HG03457 (cell line): ENCODE measurements at regions not wholly inside any gene's neighbourhood (a gene's known extent, or its start where the extent isn't known, plus 50 kb on each side); places are given as distances from the start of the nearest gene placed in this dataset.
"Not testable (repeated sequence)": the region's sequence is repeated elsewhere in the genome, so short reads cannot be mapped to it uniquely, and the experiment has no call there.

Experiments
- ATAC-seq: cut with Tn5 transposase; IDR thresholded peaks from one replicate; pipeline ENCODE4 v1.9.1; 2021; ENCODE audit warnings: moderate number of reproducible peaks; ENCODE audit not compliant: unreplicated experiment

DNA sequence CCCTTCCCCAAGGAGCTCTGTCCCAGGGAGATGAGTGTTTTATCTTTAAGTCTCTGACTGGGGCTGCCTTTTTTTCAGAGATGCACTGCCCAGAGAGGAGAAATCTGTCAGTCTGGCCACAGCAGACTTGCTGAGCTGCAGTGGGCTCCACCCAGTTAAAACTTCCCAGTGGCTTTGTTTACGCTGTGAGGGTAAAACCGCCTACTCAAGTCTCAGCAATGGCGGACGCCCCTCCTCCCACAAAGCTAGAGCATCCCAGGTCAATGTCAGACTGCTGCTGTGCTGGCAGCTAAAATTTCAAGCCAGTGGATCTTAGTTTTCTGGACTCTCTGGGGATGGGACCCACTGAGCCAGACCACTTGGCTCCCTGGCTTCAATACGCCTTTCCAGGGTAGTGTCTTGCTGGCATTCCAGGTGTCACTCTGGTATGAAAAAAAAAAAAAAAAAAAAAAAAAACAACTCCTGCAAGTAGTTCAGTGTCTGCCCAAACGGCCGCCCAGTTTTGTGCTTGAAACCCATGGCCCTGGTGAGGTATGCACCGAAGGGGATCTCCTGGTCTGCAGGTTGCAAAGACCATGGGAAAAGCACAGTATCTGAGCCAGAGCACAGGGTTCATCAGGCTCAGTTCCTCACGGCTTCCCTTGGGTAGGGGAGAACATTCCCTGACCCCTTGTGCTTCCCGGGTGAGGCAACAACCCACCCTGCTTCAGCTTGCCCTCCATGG lies 1616.1 kb upstream of the ADGRL3 start:
- no peak for ATAC-seq

DNA sequence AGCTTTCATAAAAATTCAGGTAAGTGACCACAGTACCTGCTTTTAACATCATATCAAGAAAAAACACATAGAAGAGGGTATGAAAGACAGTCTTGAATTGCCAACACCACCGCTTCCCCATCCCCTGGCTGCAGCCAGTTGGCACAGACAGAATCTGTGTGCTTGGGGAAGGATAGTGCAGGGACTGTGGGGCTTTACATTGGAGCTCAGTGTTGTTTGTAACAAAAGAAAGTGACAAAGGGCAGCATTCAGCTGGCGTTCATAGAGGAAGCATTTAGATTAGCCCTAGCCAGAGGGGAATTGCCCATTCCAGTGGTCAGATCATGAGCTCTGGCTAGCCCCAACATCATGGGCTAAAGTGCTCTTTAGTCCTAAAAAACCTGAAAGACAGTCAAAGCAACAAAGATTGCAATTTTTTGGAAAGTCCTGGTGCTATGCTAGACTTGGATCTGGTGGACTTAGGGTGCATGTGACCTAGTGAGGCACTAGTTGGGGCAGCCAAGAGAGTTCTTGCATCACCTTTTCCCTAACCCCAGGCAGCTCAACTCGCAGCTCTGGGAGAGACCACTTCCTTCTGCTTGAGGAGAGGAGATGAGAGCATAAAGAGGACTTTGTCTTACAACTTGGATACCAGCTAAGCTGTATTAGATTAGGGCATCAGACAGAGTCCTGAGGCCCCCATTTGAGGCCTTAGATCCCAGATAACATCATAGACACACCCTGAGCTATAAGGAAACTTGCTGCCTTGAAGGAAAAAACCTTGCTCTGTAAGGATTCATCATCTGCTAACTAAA lies 1602.4 kb upstream of the ADGRL3 start:
- no peak for ATAC-seq

DNA sequence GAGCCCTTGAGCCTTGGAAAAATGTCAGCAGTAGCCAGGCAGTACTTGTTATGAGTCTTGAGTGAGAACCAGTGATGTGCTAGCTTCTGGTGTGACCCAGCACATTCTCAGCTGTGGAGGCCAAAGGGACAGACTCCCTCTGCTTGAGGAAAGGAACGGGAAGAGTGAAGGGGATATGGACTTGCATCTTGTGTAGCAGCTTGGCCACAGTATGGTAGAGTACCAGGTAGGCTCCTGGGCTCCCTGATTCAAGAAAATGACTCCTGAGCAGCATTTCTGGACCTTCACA lies 1601.9 kb upstream of the ADGRL3 start:
- ATAC-seq = no peak

DNA sequence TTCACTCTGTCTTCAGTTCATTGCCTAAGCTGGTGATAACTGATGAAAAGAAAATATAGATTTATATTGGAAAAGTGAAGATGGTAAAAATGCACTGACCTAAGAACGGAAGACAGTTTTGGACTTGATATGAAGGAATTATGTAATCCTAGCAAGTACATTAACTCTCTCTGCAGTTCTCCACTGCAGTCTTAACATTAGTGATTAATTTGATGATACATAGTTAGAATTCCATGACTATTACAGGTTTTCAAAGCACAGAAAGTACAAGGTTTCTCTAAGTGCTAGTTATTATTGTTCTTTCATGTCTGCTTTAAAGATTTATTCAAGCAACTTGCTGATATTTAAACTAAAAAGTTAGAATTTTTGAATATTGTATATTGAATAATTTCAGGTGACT lies 1591.7 kb upstream of the ADGRL3 start:
- ATAC-seq = no peak

DNA sequence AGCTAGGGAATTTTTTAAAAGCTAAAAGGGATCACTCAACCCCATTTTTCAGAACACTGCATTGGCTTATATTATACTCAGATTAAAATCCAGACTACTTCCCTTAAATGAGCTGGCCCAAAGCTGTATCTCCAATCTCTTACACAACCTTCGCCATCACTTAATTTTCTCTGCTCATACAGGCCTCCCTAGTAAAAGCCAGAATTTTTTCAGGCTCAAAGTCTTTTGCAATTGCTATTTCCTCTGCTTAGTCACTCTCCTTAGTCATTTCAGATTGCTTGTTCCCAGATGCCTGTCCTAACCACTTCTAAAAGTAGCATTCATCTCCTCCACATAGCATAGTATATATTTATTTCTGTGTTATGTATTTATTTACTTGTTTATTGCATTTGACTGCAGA lies 1587.9 kb upstream of the ADGRL3 start:
- no peak for ATAC-seq

DNA sequence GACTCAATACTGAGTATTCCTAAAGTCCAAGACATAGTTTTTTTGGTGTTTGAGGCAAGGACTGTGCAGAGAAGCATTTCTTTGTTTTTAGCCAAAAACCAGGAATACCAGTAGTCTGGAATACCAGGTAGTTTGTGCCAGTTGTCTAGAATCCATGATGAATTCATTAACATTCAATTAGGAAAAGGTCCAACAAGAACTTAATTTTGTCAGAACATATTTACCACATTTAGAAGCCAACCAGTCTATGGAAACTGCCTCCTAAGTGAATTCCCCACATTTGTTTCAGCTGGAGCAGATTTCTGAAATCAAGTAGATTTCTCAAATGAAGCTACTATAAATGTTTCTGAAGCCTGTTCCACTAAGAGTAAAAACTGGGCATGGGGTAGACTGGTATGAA lies 1584.8 kb upstream of the ADGRL3 start:
- ATAC-seq = no peak

DNA sequence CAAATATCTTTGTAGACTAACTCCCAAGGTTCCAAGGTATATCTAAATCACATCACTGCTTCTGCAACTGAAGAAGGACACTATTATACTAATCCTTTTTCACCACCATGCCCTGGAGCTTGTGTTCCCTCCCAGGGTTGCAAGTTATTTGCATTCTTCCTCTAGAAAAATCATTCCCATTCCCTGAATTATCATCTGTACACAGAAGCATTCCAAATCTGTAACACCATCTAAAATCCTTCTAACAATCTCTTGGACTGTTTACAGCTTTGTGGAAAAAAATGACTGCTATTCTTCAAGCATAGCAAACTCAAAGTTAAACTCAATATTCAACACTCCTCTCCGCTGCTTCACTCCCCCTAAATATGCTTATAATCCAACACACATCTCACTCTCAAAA lies 1570.8 kb upstream of the ADGRL3 start:
- ATAC-seq = no peak

DNA sequence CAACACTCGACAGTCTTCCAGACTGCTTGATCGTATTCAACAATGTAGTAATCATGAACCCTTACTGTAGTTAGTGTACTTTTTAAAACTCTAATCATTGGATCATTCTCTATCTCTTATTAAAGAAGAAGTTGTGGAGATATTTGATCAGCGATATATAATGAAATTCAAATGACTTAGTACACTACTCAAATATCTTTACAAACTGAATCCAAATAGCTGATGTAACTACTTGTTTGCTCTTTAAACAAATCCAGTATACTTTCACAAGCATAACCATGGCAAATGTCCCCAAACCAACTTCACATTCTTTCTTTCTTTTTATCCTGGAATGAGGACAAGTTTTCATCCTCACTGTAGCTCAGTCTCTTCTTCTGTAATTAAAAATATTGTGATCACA lies 1569.9 kb upstream of the ADGRL3 start:
- no peak for ATAC-seq

DNA sequence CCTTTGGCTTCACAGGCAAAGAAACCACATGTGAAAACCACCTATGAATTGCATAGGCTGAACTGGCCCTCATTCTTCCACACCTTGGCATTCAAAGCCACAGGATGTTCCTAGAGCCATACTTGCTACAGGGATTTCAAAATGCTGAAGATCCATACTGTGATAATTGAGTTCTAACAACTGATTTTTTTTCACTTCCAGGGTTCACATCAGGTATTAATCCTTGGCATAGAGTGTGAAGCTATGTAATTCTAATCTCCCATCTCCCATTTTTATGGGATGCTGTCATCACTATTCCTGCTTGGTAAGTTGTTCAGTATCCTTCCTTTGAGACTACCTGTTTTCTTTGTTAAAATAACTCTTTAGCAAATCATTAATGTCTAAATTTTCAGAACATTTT lies 1569.2 kb upstream of the ADGRL3 start:
- no peak for ATAC-seq

DNA sequence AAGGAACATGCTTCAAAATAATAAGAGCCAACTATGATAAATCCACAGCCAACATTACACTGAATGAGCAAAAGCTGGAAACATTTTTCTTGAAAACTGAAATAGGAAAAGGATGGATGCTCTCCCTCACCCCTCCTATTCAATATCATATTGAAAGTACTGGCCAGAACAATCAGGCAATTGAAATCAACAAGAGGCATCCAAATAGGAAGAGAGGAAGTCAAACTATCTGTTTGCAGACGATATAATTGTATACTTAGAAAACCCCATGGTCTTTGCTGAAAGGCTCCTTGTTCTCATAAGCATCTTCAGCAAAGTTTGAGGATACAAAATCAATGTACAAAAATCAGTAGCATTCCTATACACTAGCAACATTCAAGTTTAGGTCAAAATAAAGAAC lies 1562.5 kb upstream of the ADGRL3 start:
- ATAC-seq = no peak

DNA sequence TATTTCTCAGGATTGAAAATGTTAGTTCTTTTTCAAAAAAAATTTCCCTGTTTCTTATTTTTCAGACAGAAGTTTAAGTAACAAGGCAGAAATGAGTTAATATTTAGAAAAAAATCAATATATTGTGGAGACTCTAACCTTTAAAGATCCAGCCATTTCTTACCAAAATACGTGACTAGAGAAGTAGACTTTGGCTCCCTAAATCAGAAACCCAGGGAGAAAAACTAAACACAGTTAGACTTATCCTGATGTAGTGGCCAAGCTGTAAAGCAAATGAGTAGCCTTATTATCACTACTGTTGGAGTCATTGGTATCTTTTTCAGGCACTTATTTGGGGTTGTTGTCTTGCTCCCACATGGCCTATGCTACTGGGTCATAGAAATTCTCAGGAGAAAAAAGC lies 1556.4 kb upstream of the ADGRL3 start:
- ATAC-seq = no peak

DNA sequence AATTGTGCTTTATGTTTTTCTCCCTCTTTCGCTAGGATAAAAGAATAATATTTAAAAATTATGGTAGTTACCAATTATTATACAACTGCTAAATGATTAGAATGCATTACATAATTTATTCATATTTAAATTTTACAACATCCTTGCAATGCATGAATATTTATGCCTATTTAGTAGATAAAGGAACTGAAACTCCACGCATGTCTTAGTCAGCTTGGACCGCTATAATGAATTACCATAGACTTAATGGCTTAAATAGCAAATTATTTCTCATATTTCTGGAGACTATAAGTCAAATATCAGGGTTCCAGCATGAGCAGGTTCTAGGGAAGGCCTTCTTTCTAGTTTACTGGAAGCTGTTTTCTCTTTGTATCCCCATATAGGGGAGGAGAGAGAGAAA lies 1555.4 kb upstream of the ADGRL3 start:
- ATAC-seq = no peak

DNA sequence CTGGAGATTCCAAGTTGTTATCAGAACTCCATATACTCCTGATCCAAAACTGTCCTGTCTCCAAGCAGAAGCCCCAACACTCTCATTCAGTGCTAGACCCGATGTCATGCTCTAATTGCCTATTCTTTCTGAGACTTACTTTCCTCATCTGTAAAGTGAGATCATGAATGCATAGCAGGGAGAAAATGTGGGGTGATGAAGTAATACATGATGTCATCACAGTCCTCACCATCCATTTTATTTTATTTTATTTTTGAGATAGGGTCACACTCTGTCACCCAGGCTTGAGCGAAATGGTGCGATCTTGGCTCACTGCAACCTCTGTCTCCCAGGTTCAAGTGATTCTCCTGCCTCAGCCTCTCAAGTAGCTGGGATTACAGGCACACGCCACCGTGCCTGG lies 1554.0 kb upstream of the ADGRL3 start:
- ATAC-seq = no peak

DNA sequence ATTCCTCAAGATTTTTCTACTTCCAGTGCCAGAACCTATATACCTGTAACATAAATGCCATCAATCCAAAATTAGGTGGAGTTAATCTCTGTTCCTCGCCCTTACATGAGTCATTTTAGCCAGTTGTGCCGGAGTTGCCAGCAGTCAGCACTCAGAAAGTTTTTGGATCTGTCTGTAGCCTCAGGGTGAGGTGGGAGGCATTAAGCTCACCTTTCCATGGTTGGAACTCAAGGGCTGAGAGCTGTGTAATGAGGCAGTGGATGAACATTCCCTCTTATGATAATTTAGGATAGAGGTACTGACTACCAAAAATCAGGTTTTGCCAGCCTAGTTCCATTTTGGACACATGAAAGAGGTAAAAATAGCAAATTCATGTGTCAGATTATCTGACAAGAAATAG lies 1553.1 kb upstream of the ADGRL3 start:
- ATAC-seq = no peak

DNA sequence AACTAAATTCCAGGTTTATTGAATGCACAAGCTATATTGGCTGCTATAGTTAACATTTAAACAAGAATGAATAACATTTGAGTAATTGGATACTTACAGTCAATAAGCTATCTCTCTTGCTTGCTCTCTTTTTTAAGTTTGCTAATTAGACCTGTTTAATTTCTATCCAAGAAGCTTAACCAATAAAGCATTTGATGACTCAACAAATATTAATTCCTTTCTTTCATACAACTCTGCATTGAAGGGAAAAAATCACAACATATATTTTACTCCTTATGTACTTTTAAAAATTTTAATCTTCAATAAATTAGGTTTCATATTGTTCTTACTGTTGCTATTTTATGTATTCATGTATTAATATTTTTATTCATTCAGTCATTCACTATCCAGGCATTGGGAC lies 1552.6 kb upstream of the ADGRL3 start:
- ATAC-seq = no peak

DNA sequence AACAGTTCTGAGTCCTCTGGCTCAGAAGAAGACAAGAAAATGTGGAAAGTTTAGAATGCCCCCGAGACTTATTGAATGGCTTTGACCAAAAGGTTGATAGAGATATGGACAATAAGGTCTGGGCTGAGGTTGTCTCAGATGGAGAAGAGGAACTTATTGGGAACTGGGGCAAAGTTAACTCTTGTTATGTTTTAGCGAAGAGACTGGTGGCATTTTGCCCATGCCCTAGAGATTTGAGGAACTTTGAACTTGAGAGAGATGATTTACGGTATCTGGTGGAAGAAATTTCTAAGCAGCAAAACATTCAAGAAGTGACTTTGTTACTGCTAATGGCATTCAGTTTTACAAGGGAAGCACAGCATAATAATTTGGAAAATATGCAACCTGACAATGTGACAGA lies 1549.3 kb upstream of the ADGRL3 start:
- ATAC-seq = no peak

DNA sequence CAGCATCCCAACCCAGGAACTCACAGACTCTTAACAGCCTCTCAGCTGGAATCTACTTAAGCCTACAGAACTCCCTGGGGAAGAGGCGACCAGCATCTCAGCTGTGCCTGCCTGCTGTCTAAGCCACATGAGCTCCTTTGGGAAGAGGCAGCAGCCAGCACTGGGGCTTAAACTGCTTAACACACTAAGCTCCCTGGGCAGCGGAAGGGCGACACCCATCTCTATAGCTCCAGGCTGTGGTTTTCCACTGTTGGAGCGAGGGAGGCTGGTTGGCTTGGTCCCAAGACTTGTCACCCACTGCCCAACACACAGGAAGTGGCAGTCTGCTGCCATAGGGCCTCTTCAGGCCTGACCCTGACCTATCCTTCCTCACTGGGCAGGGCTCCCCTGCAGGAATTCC lies 1544.1 kb upstream of the ADGRL3 start:
- ATAC-seq = no peak

DNA sequence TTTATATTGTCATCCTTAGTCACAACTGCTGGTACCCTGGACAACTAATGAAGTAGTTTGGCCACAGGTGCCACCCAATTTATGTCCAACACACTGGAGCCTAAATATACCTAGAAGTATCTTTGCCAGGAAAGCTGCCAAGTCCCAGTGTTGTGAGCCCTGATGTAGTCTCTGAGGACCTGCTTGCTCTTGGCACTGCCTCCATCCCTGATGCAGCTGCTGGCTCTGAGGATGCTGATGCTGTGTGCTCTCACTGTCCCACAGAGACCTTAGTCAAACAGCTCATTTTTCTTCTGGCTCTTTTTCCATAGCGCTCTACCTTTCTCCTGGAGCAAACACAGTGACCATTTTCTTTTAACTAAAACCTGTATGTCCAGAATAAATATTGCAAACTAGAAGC lies 1535.4 kb upstream of the ADGRL3 start:
- no peak for ATAC-seq

DNA sequence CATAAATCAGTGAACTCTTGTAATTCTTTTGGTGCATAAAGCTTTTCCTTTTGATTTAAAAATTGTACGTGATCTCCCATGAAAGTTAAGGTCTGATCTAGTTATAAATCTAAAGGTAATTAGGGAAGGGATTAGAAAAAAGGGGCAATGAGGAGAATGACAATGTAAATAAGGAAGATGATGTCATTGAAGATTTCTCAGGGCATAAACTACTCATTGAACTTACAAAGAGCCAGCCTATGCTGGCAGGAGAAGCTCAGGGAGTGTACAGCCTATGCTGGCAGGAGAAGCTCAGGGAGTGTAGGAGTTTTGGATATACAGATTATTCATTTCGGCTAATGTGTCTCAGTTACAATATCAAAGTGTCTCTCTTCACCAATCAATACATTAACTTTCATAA lies 1533.5 kb upstream of the ADGRL3 start:
- ATAC-seq = no peak

DNA sequence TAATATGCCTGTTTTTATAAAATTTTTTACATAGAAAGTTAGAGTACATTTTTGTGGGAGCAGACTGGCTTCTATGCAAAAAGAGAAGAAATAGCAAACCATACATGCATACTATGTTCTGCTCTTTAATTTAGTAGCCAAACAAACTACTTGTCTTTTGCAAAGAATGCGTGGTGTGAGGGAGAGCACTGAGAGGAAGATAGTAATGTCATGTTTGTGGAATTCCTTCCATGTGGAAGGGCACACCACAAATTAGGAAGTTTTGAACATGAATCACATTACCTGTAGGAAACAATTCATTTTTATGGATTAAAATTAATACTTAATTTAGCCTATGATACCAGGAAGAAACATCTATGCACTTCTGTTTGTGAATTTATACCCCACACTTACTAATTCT lies 1529.1 kb upstream of the ADGRL3 start:
- no peak for ATAC-seq

DNA sequence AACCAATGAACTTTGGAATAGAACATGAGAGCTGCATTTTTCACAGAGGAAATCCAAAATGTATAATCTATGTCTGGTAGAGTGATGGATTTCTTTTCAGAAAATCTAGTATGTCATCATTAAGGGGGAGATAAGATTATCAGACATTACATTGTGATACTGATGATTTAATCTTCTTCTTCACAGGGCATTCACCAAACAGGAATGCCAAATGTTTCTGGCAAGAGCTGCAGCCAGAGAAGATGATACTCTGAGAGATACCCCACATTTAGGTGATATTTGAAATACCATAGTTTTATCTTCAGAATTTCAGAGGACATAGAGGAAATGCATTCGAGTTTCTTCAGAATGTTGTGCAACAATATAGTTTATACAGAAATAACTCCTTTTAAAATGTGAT lies 1523.7 kb upstream of the ADGRL3 start:
- ATAC-seq = no peak

DNA sequence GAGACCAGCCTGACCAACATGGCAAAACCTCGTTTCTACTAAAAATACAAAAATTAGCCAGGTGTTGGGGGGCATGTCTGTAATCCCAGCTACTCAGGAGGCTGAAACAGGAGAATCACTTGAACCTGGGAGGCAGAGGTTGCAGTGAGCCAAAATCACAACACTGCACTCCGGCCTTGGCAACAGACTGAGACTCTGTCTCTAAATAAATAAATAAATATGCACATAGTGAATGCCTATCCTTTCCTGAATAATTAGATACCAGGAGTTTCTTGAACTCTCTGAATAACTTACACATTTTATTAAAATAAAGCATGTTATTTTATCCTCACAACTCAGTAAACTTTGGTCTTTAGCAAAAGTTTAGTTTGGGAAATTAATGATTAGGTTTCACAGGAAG lies 1523.1 kb upstream of the ADGRL3 start:
- not testable (repeated sequence) for ATAC-seq

DNA sequence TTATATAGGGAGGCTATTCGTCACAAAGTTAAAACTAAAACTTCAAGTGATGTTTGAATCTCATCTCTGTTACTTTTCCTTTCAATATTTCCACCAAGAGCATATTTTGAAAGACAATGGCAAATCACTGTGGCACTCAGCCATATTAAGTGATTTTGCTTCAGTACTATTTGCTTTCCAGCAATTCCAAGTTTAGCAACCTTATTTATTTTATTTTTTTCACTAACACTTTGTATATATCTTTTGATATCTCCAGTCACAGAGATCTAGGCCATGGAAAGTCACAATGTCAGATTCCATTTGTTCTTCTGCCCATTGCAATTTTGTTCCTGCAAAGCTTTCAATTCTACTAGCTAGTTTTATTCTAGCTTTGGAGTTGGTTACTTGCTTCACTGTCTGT lies 1514.5 kb upstream of the ADGRL3 start:
- ATAC-seq = no peak
